Endothelial cell of umbilical vein (primary cell): ENCODE measurements at regions not wholly inside any gene's neighbourhood (a gene's known extent, or its start where the extent isn't known, plus 50 kb on each side); places are given as distances from the start of the nearest gene placed in this dataset.

Source experiments
- BruUV-seq: library from RNA; stranded (reverse); fragments of 400-500 nt; replicated peaks from 2 replicates; lab custom pipeline; 2021; lab: Mats Ljungman, UMichigan
- CTCF ChIA-PET: fragments of 300-600, 350-600 bp; sonication (Branson Sonifier 250); formaldehyde crosslinking; loops from one replicate; lab custom pipeline; 2021; ENCODE audit warnings: antibody characterized with exemption, inconsistent platforms; lab: Charles Lee
- POLR2A ChIA-PET: fragments of 300-600, 350-600 bp; sonication (Branson Sonifier 250); formaldehyde crosslinking; loops from one replicate; lab custom pipeline; 2021; ENCODE audit warnings: antibody characterized with exemption, inconsistent platforms; lab: Charles Lee
- DNase-seq: peaks from one replicate; pipeline ENCODE4 v3.0.0-alpha.2; 2011; ENCODE audit warnings: low read depth, low spot score
- FAIRE-seq: peaks from 2 replicates; lab custom pipeline; 2011; peaks lifted over from hg19 to GRCh38; lab: Jason Lieb, UNC
- H2AFZ ChIP-seq: 2 replicates; pipeline ENCODE4 v1.6.0; 2012; ENCODE audit warnings: low read depth, low read length, control low read depth, inconsistent platforms
- H3K27ac ChIP-seq: 2 replicates; pipeline ENCODE4 v1.5.1; 2011; ENCODE audit warnings: low read depth, mild to moderate bottlenecking, control low read depth, low read length, moderate library complexity; ENCODE audit not compliant: insufficient read depth
- H3K27me3 ChIP-seq, 2 experiments: 2 replicates each; pipeline versions ENCODE4 v1.6.0 to v1.6.1; 2011; ENCODE audit warnings: low read length in 2 of 2, mixed read lengths in 1 of 2; ENCODE audit not compliant: control insufficient read depth in 2 of 2, insufficient read depth in 2 of 2
- H3K36me3 ChIP-seq, 2 experiments: 2 replicates in 1 of 2; 3 replicates in 1 of 2; pipeline ENCODE4 v1.5.1; 2011; ENCODE audit warnings: low read length in 2 of 2, mild to moderate bottlenecking in 1 of 2, moderate library complexity in 1 of 2; ENCODE audit not compliant: control insufficient read depth in 2 of 2, insufficient read depth in 2 of 2; ENCODE audit errors: extremely low read depth in 1 of 2
- H3K4me1 ChIP-seq: 3 replicates; pipeline ENCODE4 v1.5.1; 2011; ENCODE audit warnings: mild to moderate bottlenecking, low read length; ENCODE audit not compliant: control insufficient read depth, insufficient read depth; ENCODE audit errors: extremely low read depth
- H3K4me2 ChIP-seq: 2 replicates; pipeline ENCODE4 v1.6.1; 2011; ENCODE audit warnings: low read length, control low read depth, mixed read lengths; ENCODE audit not compliant: insufficient read depth
- H3K4me3 ChIP-seq, 3 experiments: fragments of 200-600 bp in 1 of 3; sonication (generic), shearing (Covaris generic) in 1 of 3; replicated peaks in 1 of 3; 2 replicates each; pipeline ENCODE4 v1.5.1; 2011 to 2016; ENCODE audit warnings: control low read depth in 3 of 3, low read length in 3 of 3, mild to moderate bottlenecking in 2 of 3, inconsistent platforms in 1 of 3, low read depth in 1 of 3, moderate library complexity in 1 of 3; ENCODE audit not compliant: insufficient read depth in 1 of 3
- H3K79me2 ChIP-seq: 2 replicates; pipeline ENCODE4 v1.6.0; 2012; ENCODE audit warnings: low read length, inconsistent platforms; ENCODE audit not compliant: control insufficient read depth, insufficient read depth
- H3K9ac ChIP-seq: replicated peaks from 2 replicates; pipeline ENCODE3; 2011; ENCODE audit warnings: low read length, control low read depth; ENCODE audit not compliant: insufficient read depth; ENCODE audit errors: extremely low read depth
- H3K9me1 ChIP-seq: replicated peaks from 3 replicates; pipeline ENCODE4 v1.6.0; 2011; ENCODE audit warnings: mild to moderate bottlenecking, low read length; ENCODE audit not compliant: control insufficient read depth, insufficient read depth; ENCODE audit errors: extremely low read depth
- H3K9me3 ChIP-seq: replicated peaks from 2 replicates; pipeline ENCODE4 v1.5.1; 2012; ENCODE audit warnings: low read length, inconsistent platforms; ENCODE audit not compliant: control insufficient read depth, insufficient read depth
- H4K20me1 ChIP-seq: replicated peaks from 2 replicates; pipeline ENCODE3; 2011; ENCODE audit warnings: mild to moderate bottlenecking, low read length; ENCODE audit not compliant: control insufficient read depth, insufficient read depth; ENCODE audit errors: extremely low read depth
- CTCF ChIP-seq, 2 donors: IDR thresholded peaks; 1 replicate in 1 of 2; 2 replicates in 1 of 2; pipeline ENCODE4 v1.5.1; 2011; ENCODE audit warnings: low read length in 2 of 2, mild to moderate bottlenecking in 2 of 2, moderate library complexity in 2 of 2, control low read depth in 1 of 2, inconsistent platforms in 1 of 2, low read depth in 1 of 2; ENCODE audit not compliant: insufficient read depth in 1 of 2; ENCODE audit errors: extremely low read depth in 1 of 2
- EZH2 ChIP-seq: IDR thresholded peaks from 2 replicates; pipeline ENCODE4 v1.6.1; 2012; ENCODE audit warnings: borderline replicate concordance, low read depth, mild to moderate bottlenecking, moderate library complexity, low read length, inconsistent platforms; ENCODE audit not compliant: severe bottlenecking
- FOS ChIP-seq: IDR thresholded peaks from 2 replicates; pipeline ENCODE4 v1.6.1; 2011; ENCODE audit warnings: mild to moderate bottlenecking, low read length, moderate library complexity, borderline replicate concordance; ENCODE audit not compliant: insufficient read depth
- GATA2 ChIP-seq: IDR thresholded peaks from 2 replicates; pipeline ENCODE4 v1.7.0; 2011; ENCODE audit warnings: low read depth, mild to moderate bottlenecking, moderate library complexity, mixed read lengths, low read length; ENCODE audit not compliant: insufficient read length, insufficient read depth
- JUN ChIP-seq: IDR thresholded peaks from 2 replicates; pipeline ENCODE4 v1.6.1; 2011; ENCODE audit warnings: borderline replicate concordance, low read depth; ENCODE audit not compliant: insufficient read length, insufficient read depth
- MYC ChIP-seq: IDR thresholded peaks from one replicate; pipeline ENCODE4 v1.6.1; 2011; ENCODE audit warnings: mild to moderate bottlenecking, low read depth, low read length
- POLR2A ChIP-seq: IDR thresholded peaks from 2 replicates; pipeline ENCODE4 v1.6.1; 2012; ENCODE audit warnings: low read depth, mild to moderate bottlenecking, control low read depth, low read length
- POLR2AphosphoS5 ChIP-seq: IDR thresholded peaks from 2 replicates; pipeline ENCODE4 v1.6.1; 2012; ENCODE audit warnings: low read depth, mild to moderate bottlenecking, control low read depth, low read length, moderate library complexity; ENCODE audit not compliant: insufficient read depth
- dilution Hi-C: fragments of 300-500 bp; cut with MboI; formaldehyde crosslinking; loops from one replicate; pipeline ENCODE4 v1.15.0; 2019; ENCODE audit warnings: low sequenced_read_pairs; ENCODE audit not compliant: extremely low pct_ligation_motif_present
- intact Hi-C: fragments of 100-400 bp; cut with micrococcal nuclease; formaldehyde crosslinking; loops from one replicate; pipeline ENCODE4 v1.10.0; 2022
- TF ChIP-seq, protein P1 (sequence below): IDR thresholded peaks from 2 replicates; pipeline ENCODE4 v1.6.1; 2011; ENCODE audit not compliant: insufficient read depth, insufficient read length

DNA sequence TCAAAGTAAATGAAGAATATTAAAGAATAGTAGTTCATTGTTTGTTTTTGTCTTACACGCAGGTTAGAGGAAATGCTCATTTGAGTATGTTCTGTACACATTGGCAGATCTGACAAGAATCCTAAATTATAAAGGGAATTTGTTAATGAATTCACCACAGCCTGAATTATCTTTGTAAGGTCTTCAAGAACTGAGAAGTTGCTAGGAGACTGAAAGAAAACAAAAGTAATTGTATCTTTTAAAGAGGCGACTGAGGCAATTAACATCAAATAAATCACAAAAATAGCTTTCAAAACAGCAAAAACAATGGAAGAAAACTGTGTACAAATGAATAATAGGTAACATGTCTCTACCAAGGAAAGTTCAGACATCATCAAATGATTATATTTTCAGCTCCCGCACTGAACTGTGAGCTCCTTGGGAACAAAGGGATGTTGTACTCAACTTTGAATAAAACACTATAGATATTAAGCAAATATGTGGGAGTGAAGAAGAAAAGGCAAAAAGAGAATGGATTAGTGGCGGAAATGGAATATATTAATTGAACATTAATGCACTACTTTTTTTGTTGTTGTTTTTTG is 51.7 kb upstream of the ATIC start:
- no TSS peak for BruUV-seq
- Histone ChIP-seq H3K4me3 (no peak overlapping the region), H3K79me2 (no peaks in the 10 kb centered on the region), H3K9me1 (no peaks in the 10 kb centered on the region), H3K4me2 (no peak overlapping the region), H4K20me1 (no peaks in the 10 kb centered on the region), H3K27ac (no peak overlapping the region), H3K9me3 (no peaks in the 10 kb centered on the region), H3K36me3 (no peaks in the 10 kb centered on the region), H3K4me1 (no peaks in the 10 kb centered on the region), H3K9ac (no peak overlapping the region), H3K27me3 (peaks cover 0 to 7% of the 10 kb centered on the region in 2 experiments), H2AFZ (no peak overlapping the region)
- FAIRE-seq (no peak), DNase-seq (no peak)
- dilution Hi-C loops: no loop called here
- no peak for TF ChIP-seq CTCF (IDR thresholded peaks at IDR 0.05; ENCODE audit: extremely low read depth in 1 of 2, insufficient read depth in 1 of 2, low read depth in 1 of 2, low read length in 2 of 2)
- TF ChIP-seq FOS: no peak
- no peak for TF ChIP-seq POLR2A
- no peak for TF ChIP-seq GATA2
- CTCF ChIA-PET: interaction anchor here (1.2 kb wide), 1 partner anchor 25 kb away, joined by 3 read pairs; no protein-coding TSS in a partner anchor
- intact Hi-C loops: no loop called here
- POLR2A ChIA-PET: no interaction called here

- no peaks in the 10 kb centered on the region for H3K36me3 ChIP-seq
- H3K4me1 ChIP-seq: no peaks in the 10 kb centered on the region
- H3K9ac ChIP-seq: no peak overlapping the region
- no peaks in the 10 kb centered on the region for H3K9me1 ChIP-seq
- no peak for DNase-seq
- no peaks in the 10 kb centered on the region for H3K9me3 ChIP-seq
- BruUV-seq: no TSS peak
- FAIRE-seq: no peak
- intact Hi-C loops: no loop called here
- dilution Hi-C loops: no loop called here
- H3K4me3 ChIP-seq: no peak overlapping the region
- H3K27ac ChIP-seq: no peak overlapping the region
- TF ChIP-seq JUN (no peak), EZH2 (no peak), POLR2A (no peak), GATA2 (no peak), FOS (no peak), CTCF (IDR thresholded peaks at IDR 0.05; ENCODE audit: extremely low read depth in 1 of 2, insufficient read depth in 1 of 2, low read depth in 1 of 2, low read length in 2 of 2) (no peak), MYC (no peak), POLR2AphosphoS5 (no peak)
- TF ChIP-seq, protein P1, sequence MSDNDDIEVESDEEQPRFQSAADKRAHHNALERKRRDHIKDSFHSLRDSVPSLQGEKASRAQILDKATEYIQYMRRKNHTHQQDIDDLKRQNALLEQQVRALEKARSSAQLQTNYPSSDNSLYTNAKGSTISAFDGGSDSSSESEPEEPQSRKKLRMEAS: no peak
- no peak overlapping the region for H3K4me2 ChIP-seq
- no peak overlapping the region for H2AFZ ChIP-seq
- POLR2A ChIA-PET: no interaction called here
- no peaks in the 10 kb centered on the region for H3K27me3 ChIP-seq
- CTCF ChIA-PET: no interaction called here
- H3K79me2 ChIP-seq: no peaks in the 10 kb centered on the region
- H4K20me1 ChIP-seq: no peaks in the 10 kb centered on the region
These were observed 62.4 kb upstream of the ATIC start for GRCh38 chr2:215249501-215249900.
